ENCODE measurements at regions not wholly inside any gene's neighbourhood (a gene's known extent, or its start where the extent isn't known, plus 50 kb on each side); places are given as distances from the start of the nearest gene placed in this dataset.

- Histone ChIP-seq H4K8ac (ENCODE audit: extremely low read depth, insufficient read depth, low read length) (no peak overlapping the region), H3K14ac (ENCODE audit: insufficient read length) (no peak overlapping the region), H3K4me3 (ENCODE audit: extremely low read depth in 1 of 4, insufficient read depth in 2 of 4, low read depth in 3 of 4, low read length in 4 of 4) (no peak overlapping the region), H4K20me1 (replicated peaks in 1 of 2; ENCODE audit: control insufficient read depth in 1 of 2, insufficient read depth in 2 of 2, low read length in 2 of 2) (no peaks in the 10 kb centered on the region), H3K79me1 (ENCODE audit: low read depth, low read length) (no peaks in the 10 kb centered on the region), H2BK20ac (ENCODE audit: low read length) (no peak overlapping the region), H3K27me3 (replicated peaks in 1 of 4; ENCODE audit: control insufficient read depth in 3 of 4, extremely low read depth in 1 of 4, insufficient read depth in 3 of 4, low read length in 3 of 4) (no peaks in the 10 kb centered on the region), H3K56ac (replicated peaks; ENCODE audit: insufficient read length, low read depth, low read length) (no peak overlapping the region), H3K4me2 (ENCODE audit: insufficient read depth in 1 of 2, low read depth in 2 of 2, low read length in 2 of 2) (no peak overlapping the region), H2AK5ac (ENCODE audit: low read depth, low read length) (no peak overlapping the region), H4K5ac (ENCODE audit: insufficient read length, low read depth, low read length) (no peak overlapping the region), H3K9me3 (ENCODE audit: insufficient read depth in 2 of 2, low read depth in 1 of 2, low read length in 1 of 2) (no peaks in the 10 kb centered on the region), H2BK12ac (ENCODE audit: low read depth, low read length) (no peak overlapping the region), H3K9ac (replicated peaks in 1 of 4; ENCODE audit: extremely low read depth in 1 of 4, low read depth in 3 of 4, low read length in 3 of 4) (no peak overlapping the region), H4K91ac (replicated peaks; ENCODE audit: insufficient read length, low read length) (no peak overlapping the region), H3K23me2 (ENCODE audit: low read depth, low read length) (no peaks in the 10 kb centered on the region), H2BK15ac (ENCODE audit: low read length) (no peak overlapping the region), H3K4ac (replicated peaks; ENCODE audit: insufficient read length, low read depth, low read length) (no peak overlapping the region), H3K18ac (ENCODE audit: extremely low read depth, low read length) (no peak overlapping the region), H3K27ac (ENCODE audit: low read depth, low read length) (no peak overlapping the region), H3K36me3 (ENCODE audit: control insufficient read depth in 2 of 4, insufficient read depth in 4 of 4, low read length in 3 of 4) (no peaks in the 10 kb centered on the region), H3K4me1 (replicated peaks in 1 of 4; ENCODE audit: control insufficient read depth in 3 of 4, insufficient read depth in 4 of 4, low read length in 3 of 4) (no peaks in the 10 kb centered on the region; a peak in 1 of 7 replicates), H3K23ac (ENCODE audit: insufficient read length) (no peak overlapping the region), H2BK120ac (replicated peaks; ENCODE audit: low read depth, low read length) (no peak overlapping the region), H3K79me2 (ENCODE audit: control insufficient read depth in 1 of 2, insufficient read depth in 2 of 2, low read length in 2 of 2) (no peaks in the 10 kb centered on the region), H2AFZ (ENCODE audit: low read length) (no peak overlapping the region), H2BK5ac (ENCODE audit: low read depth, low read length) (no peak overlapping the region)
- no peak for DNase-seq (ENCODE audit: low read depth in 1 of 2, low spot score in 2 of 2)
- 95% methylated on average over 6 of the region's 6 CpGs; no CpG with 5 or more reads in 1 of the 2 experiments for WGBS, 2 experiments (ENCODE audit: extremely low coverage in 1 of 2, insufficient coverage in 1 of 2, insufficient read length in 1 of 2, insufficient replicate concordance in 2 of 2, low coverage in 1 of 2, low lambda C conversion rate in 2 of 2, missing lambda C conversion rate in 1 of 2)
- no peak for FAIRE-seq
- ChIA-PET POLR2A (ENCODE audit: partially characterized antibody) (no interaction called here), CTCF (ENCODE audit: partially characterized antibody) (interaction anchor here (1.1 to 1.2 kb wide), 2 partner anchors 9 to 10 kb away, joined by 3 to 5 read pairs; no protein-coding TSS in a partner anchor)
- TF ChIP-seq SIN3A (conservative IDR thresholded peaks at IDR 0.05 in 1 of 2, IDR thresholded peaks at IDR 0.05 in 1 of 2; ENCODE audit: low read depth in 1 of 2, low read length in 2 of 2), result no peak
- no peak for TF ChIP-seq MAX (IDR thresholded peaks at IDR 0.05)
- TF ChIP-seq CBX8 (IDR thresholded peaks at IDR 0.05; ENCODE audit: borderline replicate concordance, low read depth, low read length), result no peak
- TF ChIP-seq JUN (IDR thresholded peaks at IDR 0.05; ENCODE audit: low read depth, low read length), result no peak
- TF ChIP-seq RXRA (IDR thresholded peaks at IDR 0.05; ENCODE audit: insufficient read depth, low read depth, low read length), result no peak
- TF ChIP-seq GABPA (IDR thresholded peaks at IDR 0.05; ENCODE audit: borderline replicate concordance, insufficient read depth, low read length), result no peak
- no peak for TF ChIP-seq MAFK (IDR thresholded peaks at IDR 0.05; ENCODE audit: low read depth, low read length)
- no peak for TF ChIP-seq FOSL1 (IDR thresholded peaks at IDR 0.05; ENCODE audit: insufficient read depth, low read depth, low read length)
- TF ChIP-seq SP1 (IDR thresholded peaks at IDR 0.05; ENCODE audit: low read depth, low read length), result no peak
- TF ChIP-seq SP2 (IDR thresholded peaks at IDR 0.05; ENCODE audit: low read length), result no peak
- no peak for TF ChIP-seq JUND (IDR thresholded peaks at IDR 0.05; ENCODE audit: low read length)
- no peak for TF ChIP-seq TBP (IDR thresholded peaks at IDR 0.05; ENCODE audit: low read depth, low read length)
- no peak for TF ChIP-seq SRF (IDR thresholded peaks at IDR 0.05; ENCODE audit: low read depth, low read length)
- TF ChIP-seq E2F6 (IDR thresholded peaks at IDR 0.05), result no peak
- TF ChIP-seq SUZ12 (IDR thresholded peaks at IDR 0.05; ENCODE audit: low read length), result no peak
Observed at GRCh38 chr19:30102239-30102638, 160.2 kb downstream of the URI1 start.

Data from H1 (cell line).